ENCODE measurements at regions not wholly inside any gene's neighbourhood (a gene's known extent, or its start where the extent isn't known, plus 50 kb on each side); places are given as distances from the start of the nearest gene placed in this dataset.

DNA sequence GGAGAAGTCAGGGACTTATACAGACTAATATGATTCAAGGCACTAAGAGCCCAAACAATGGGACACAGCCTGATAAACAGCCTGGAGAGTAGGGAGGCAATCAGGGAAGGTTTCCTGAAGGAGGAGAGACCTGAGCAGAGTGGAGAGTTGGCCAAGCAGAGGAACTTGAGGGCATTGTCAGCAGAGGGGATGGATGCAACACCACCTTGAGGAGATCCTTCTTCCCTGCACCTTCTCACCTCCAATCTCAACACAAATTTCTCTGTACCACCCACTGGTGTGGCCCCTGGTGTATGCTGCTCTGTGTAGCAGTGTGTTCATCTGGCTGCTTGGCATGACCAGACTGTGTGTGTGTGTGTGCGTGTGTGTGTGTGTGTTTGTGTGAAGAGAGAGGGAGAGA, 146.2 kb downstream of the WDR11 start:
- no peaks in the 10 kb centered on the region for H4K20me1 ChIP-seq (ENCODE audit: control insufficient read depth, insufficient read depth, low read length, poor library complexity, severe bottlenecking)

DNA sequence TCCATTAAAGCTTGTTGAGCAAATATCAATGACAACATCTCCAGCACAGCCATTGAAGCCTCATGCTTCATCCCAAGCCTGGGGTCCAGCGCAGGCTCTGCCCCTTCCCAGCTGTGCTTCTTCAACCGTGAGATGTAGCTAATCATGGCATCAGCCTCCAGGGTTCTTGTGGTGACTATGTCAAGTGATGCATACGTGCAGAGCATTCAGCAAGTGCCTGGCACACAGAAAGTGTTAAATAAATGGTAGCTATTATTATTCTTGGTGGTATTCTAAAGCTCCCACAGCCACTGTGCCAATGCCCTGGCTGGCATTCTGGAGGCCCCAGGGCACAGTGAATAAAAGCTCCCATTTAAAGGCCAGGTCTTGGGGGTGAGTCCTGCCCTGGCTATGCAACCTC, 146.6 kb downstream of the WDR11 start:
- Mint-ChIP-seq H3K27ac (no peak overlapping the region), H3K4me3 (no peak overlapping the region), H3K9me3 (ENCODE audit: insufficient read depth) (no peaks in the 10 kb centered on the region), H3K27me3 (peaks cover 3% of the 10 kb centered on the region), H3K4me1 (no peaks in the 10 kb centered on the region)
- DNase-seq (no peak), ATAC-seq (ENCODE audit: low read depth) (no peak)
- peaks cover 0 to 22% (median 0%) of the 10 kb centered on the region in 3 donors for H3K9me3 ChIP-seq (ENCODE audit: control extremely low read depth in 1 of 3, control insufficient read depth in 2 of 3, insufficient read depth in 1 of 3, low read length in 2 of 3)
- ChIA-PET POLR2A (no interaction called here), CTCF (no interaction called here)
- H3K4me2 ChIP-seq (replicated peaks; ENCODE audit: low read depth, low read length, poor library complexity, severe bottlenecking), result no peak overlapping the region
- H3K79me2 ChIP-seq (ENCODE audit: control insufficient read depth, insufficient read depth, low read length), result no peaks in the 10 kb centered on the region
- H3K27me3 ChIP-seq (replicated peaks in 1 of 4; ENCODE audit: control extremely low read depth in 1 of 4, control insufficient read depth in 3 of 4, insufficient read depth in 4 of 4, low read length in 3 of 4), result no peaks in the 10 kb centered on the region
- H3K4me1 ChIP-seq (ENCODE audit: control insufficient read depth in 2 of 2, insufficient read depth in 2 of 2, low read length in 2 of 2), result no peaks in the 10 kb centered on the region
- no peak overlapping the region for H2AFZ ChIP-seq (ENCODE audit: insufficient read depth, low read depth, low read length, poor library complexity, severe bottlenecking)
- H3K9ac ChIP-seq (ENCODE audit: low read length), result no peak overlapping the region
- H3K36me3 ChIP-seq (replicated peaks in 1 of 2; ENCODE audit: control extremely low read depth in 1 of 2, control insufficient read depth in 1 of 2, extremely low read depth in 1 of 2, insufficient read depth in 2 of 2, low read length in 1 of 2), result no peaks in the 10 kb centered on the region
- intact Hi-C loops (cut with micrococcal nuclease), result no loop called here
- H4K20me1 ChIP-seq (ENCODE audit: control insufficient read depth, insufficient read depth, low read length, poor library complexity, severe bottlenecking), result no peaks in the 10 kb centered on the region
- no peak overlapping the region for H3K27ac ChIP-seq (ENCODE audit: low read length in 2 of 2)
- TF ChIP-seq, protein P1, sequence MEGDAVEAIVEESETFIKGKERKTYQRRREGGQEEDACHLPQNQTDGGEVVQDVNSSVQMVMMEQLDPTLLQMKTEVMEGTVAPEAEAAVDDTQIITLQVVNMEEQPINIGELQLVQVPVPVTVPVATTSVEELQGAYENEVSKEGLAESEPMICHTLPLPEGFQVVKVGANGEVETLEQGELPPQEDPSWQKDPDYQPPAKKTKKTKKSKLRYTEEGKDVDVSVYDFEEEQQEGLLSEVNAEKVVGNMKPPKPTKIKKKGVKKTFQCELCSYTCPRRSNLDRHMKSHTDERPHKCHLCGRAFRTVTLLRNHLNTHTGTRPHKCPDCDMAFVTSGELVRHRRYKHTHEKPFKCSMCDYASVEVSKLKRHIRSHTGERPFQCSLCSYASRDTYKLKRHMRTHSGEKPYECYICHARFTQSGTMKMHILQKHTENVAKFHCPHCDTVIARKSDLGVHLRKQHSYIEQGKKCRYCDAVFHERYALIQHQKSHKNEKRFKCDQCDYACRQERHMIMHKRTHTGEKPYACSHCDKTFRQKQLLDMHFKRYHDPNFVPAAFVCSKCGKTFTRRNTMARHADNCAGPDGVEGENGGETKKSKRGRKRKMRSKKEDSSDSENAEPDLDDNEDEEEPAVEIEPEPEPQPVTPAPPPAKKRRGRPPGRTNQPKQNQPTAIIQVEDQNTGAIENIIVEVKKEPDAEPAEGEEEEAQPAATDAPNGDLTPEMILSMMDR (IDR thresholded peaks at IDR 0.05), result no peak
- no peak for TF ChIP-seq EZH2 (IDR thresholded peaks at IDR 0.05; ENCODE audit: borderline replicate concordance, insufficient read depth, low read depth, low read length, poor library complexity, severe bottlenecking)
- H3K4me3 ChIP-seq (ENCODE audit: control extremely low read depth in 1 of 5, extremely low read depth in 1 of 5, insufficient read depth in 1 of 5, low read depth in 2 of 5, low read length in 4 of 5), result no peak overlapping the region
- WGBS (ENCODE audit: insufficient coverage), result 49% methylated on average over 3 of the region's 3 CpGs

More for the DNA sequence above, 146.2 kb downstream of the WDR11 start:
- CTCF ChIA-PET, result no interaction called here
- intact Hi-C loops (cut with micrococcal nuclease), result no loop called here
- no peak overlapping the region for H3K9ac ChIP-seq (ENCODE audit: low read length)
- H3K79me2 ChIP-seq (ENCODE audit: control insufficient read depth, insufficient read depth, low read length), result no peaks in the 10 kb centered on the region
- H3K27ac Mint-ChIP-seq, result no peak overlapping the region
- H3K4me2 ChIP-seq (replicated peaks; ENCODE audit: low read depth, low read length, poor library complexity, severe bottlenecking), result no peak overlapping the region
- no peak overlapping the region for H3K4me3 ChIP-seq (ENCODE audit: control extremely low read depth in 1 of 5, extremely low read depth in 1 of 5, insufficient read depth in 1 of 5, low read depth in 2 of 5, low read length in 4 of 5)
- H3K27me3 Mint-ChIP-seq, result peaks cover 3% of the 10 kb centered on the region
- no peaks in the 10 kb centered on the region for H3K4me1 Mint-ChIP-seq
- no peaks in the 10 kb centered on the region for H3K36me3 ChIP-seq (replicated peaks in 1 of 2; ENCODE audit: control extremely low read depth in 1 of 2, control insufficient read depth in 1 of 2, extremely low read depth in 1 of 2, insufficient read depth in 2 of 2, low read length in 1 of 2)
- ATAC-seq (ENCODE audit: low read depth) (no peak), DNase-seq (no peak)
- H3K9me3 ChIP-seq (ENCODE audit: control extremely low read depth in 1 of 3, control insufficient read depth in 2 of 3, insufficient read depth in 1 of 3, low read length in 2 of 3), result peaks cover 0 to 22% (median 0%) of the 10 kb centered on the region in 3 donors
- no peak overlapping the region for H3K27ac ChIP-seq (ENCODE audit: low read length in 2 of 2)
- H3K4me3 Mint-ChIP-seq, result no peak overlapping the region
- POLR2A ChIA-PET, result no interaction called here
- H3K27me3 ChIP-seq (replicated peaks in 1 of 4; ENCODE audit: control extremely low read depth in 1 of 4, control insufficient read depth in 3 of 4, insufficient read depth in 4 of 4, low read length in 3 of 4), result no peaks in the 10 kb centered on the region
- no peak for TF ChIP-seq EZH2 (IDR thresholded peaks at IDR 0.05; ENCODE audit: borderline replicate concordance, insufficient read depth, low read depth, low read length, poor library complexity, severe bottlenecking)
- TF ChIP-seq, protein P1 (IDR thresholded peaks at IDR 0.05), result no peak
- H3K9me3 Mint-ChIP-seq (ENCODE audit: insufficient read depth), result no peaks in the 10 kb centered on the region
- H2AFZ ChIP-seq (ENCODE audit: insufficient read depth, low read depth, low read length, poor library complexity, severe bottlenecking), result no peak overlapping the region
- no peaks in the 10 kb centered on the region for H3K4me1 ChIP-seq (ENCODE audit: control insufficient read depth in 2 of 2, insufficient read depth in 2 of 2, low read length in 2 of 2)
- no CpG with 5 or more reads among the region's 1 CpG for WGBS (ENCODE audit: insufficient coverage)

All from B cell (primary cell).